ENCODE measurements at regions not wholly inside any gene's neighbourhood (a gene's known extent, or its start where the extent isn't known, plus 50 kb on each side); places are given as distances from the start of the nearest gene placed in this dataset.
"Not testable (repeated sequence)": the region's sequence is repeated elsewhere in the genome, so short reads cannot be mapped to it uniquely, and the experiment has no call there.

GRCh38 chr12:43196268-43196907 lies 355.6 kb downstream of the ADAMTS20 start:
- H3K36me3 ChIP-seq = no peaks in the 10 kb centered on the region
- TF ChIP-seq POLR2A (IDR thresholded peaks at IDR 0.05) = no peak
- no peak for TF ChIP-seq CTCF (IDR thresholded peaks at IDR 0.05)
- no peaks in the 10 kb centered on the region for H3K4me1 ChIP-seq
- WGBS, 2 donors = 91% methylated on average over 2 of the region's 2 CpGs
- H3K4me3 ChIP-seq (replicated peaks in 1 of 3) = no peak overlapping the region
- H3K9me3 ChIP-seq = no peaks in the 10 kb centered on the region
- intact Hi-C loops (cut with DNase I) = no loop called here
- H3K27me3 ChIP-seq = no peaks in the 10 kb centered on the region
- no peak overlapping the region for H3K27ac ChIP-seq
- DNase-seq = no peak

GRCh38 chr12:43193096-43193495 lies 358.9 kb downstream of the ADAMTS20 start:
- H3K9me3 ChIP-seq; intact Hi-C loops (cut with DNase I); DNase-seq; H3K27me3 ChIP-seq; H3K4me3 ChIP-seq (replicated peaks in 1 of 3); H3K36me3 ChIP-seq; H3K27ac ChIP-seq; H3K4me1 ChIP-seq: not testable (repeated sequence)
- WGBS, 2 donors = 51 to 52% methylated on average over 2 of the region's 2 CpGs

- H3K4me3 ChIP-seq (replicated peaks in 1 of 3); H3K36me3 ChIP-seq; intact Hi-C loops (cut with DNase I); H3K27ac ChIP-seq; H3K9me3 ChIP-seq; DNase-seq; H3K4me1 ChIP-seq; H3K27me3 ChIP-seq: not testable (repeated sequence)
- WGBS, 2 donors = 88 to 95% methylated on average over 2 of the region's 2 CpGs
Observed at GRCh38 chr12:43192442-43192841, 359.6 kb downstream of the ADAMTS20 start.

- H3K4me1 ChIP-seq = no peaks in the 10 kb centered on the region
- intact Hi-C loops (cut with DNase I) = no loop called here
- DNase-seq = no peak
- TF ChIP-seq POLR2A (IDR thresholded peaks at IDR 0.05) (no peak), CTCF (IDR thresholded peaks at IDR 0.05) (no peak)
- H3K9me3 ChIP-seq = no peaks in the 10 kb centered on the region
- H3K27me3 ChIP-seq = no peaks in the 10 kb centered on the region
- no peak overlapping the region for H3K4me3 ChIP-seq (replicated peaks in 1 of 3)
- whole genome bisulfite sequencing, 2 donors = 85 to 93% methylated on average over 4 of the region's 4 CpGs
- H3K27ac ChIP-seq = no peak overlapping the region
- H3K36me3 ChIP-seq = no peaks in the 10 kb centered on the region
Observed at GRCh38 chr12:43180242-43180641, 371.8 kb downstream of the ADAMTS20 start.

- WGBS, 2 donors = 75 to 85% methylated on average over 1 of the region's 1 CpG
- Histone ChIP-seq H3K27ac (no peak overlapping the region), H3K27me3 (no peaks in the 10 kb centered on the region), H3K4me3 (replicated peaks in 1 of 3) (no peak overlapping the region), H3K36me3 (no peaks in the 10 kb centered on the region), H3K4me1 (no peaks in the 10 kb centered on the region), H3K9me3 (no peaks in the 10 kb centered on the region)
- no peak for TF ChIP-seq CTCF (IDR thresholded peaks at IDR 0.05)
- TF ChIP-seq POLR2A (IDR thresholded peaks at IDR 0.05) = no peak
- intact Hi-C loops (cut with DNase I) = no loop called here
- DNase-seq = no peak
Observed at GRCh38 chr12:43179486-43179885, 372.5 kb downstream of the ADAMTS20 start.

- no peak overlapping the region for H3K4me3 ChIP-seq (replicated peaks in 1 of 3)
- intact Hi-C loops (cut with DNase I) = no loop called here
Observed at GRCh38 chr12:43177276-43177675, 374.7 kb downstream of the ADAMTS20 start.

More at GRCh38 chr12:43177276-43177675, 374.7 kb downstream of the ADAMTS20 start:
- no peaks in the 10 kb centered on the region for H3K4me1 ChIP-seq
- no peak for DNase-seq
- no peak for TF ChIP-seq CTCF (IDR thresholded peaks at IDR 0.05)
- no peak for TF ChIP-seq POLR2A (IDR thresholded peaks at IDR 0.05)
- no peak overlapping the region for H3K27ac ChIP-seq
- H3K27me3 ChIP-seq = no peaks in the 10 kb centered on the region
- no peaks in the 10 kb centered on the region for H3K9me3 ChIP-seq
- WGBS, 2 donors = 75% methylated on average over 2 of the region's 2 CpGs
- no peaks in the 10 kb centered on the region for H3K36me3 ChIP-seq
